Neural cell (in vitro differentiated cells): ENCODE measurements at regions not wholly inside any gene's neighbourhood (a gene's known extent, or its start where the extent isn't known, plus 50 kb on each side); places are given as distances from the start of the nearest gene placed in this dataset.

ENCODE experiments used
- H2AFZ ChIP-seq: fragments of 200-600, 300-800 bp; sonication (generic), shearing (Covaris generic); 2 replicates; pipeline ENCODE4 v1.6.0; 2014; ENCODE audit warnings: low read depth, mild to moderate bottlenecking, antibody characterized with exemption, low read length, moderate library complexity
- H3F3A ChIP-seq: fragments of 200-600 bp; shearing (Covaris generic); 2 replicates; pipeline ENCODE4 v1.6.1; 2016; ENCODE audit warnings: mild to moderate bottlenecking, moderate library complexity, mixed read lengths, antibody characterized with exemption, low read length; ENCODE audit not compliant: insufficient read depth, poor library complexity, severe bottlenecking
- H3K27ac ChIP-seq: fragments of 200-600, 300-800 bp; sonication (generic), shearing (Covaris generic); 2 replicates; pipeline ENCODE4 v1.5.1; 2014; ENCODE audit warnings: mild to moderate bottlenecking, low read length, moderate library complexity
- H3K27me3 ChIP-seq: fragments of 300-800, 200-600 bp; sonication (generic), shearing (Covaris generic); 2 replicates; pipeline ENCODE4 v1.6.0; 2014; ENCODE audit warnings: mild to moderate bottlenecking, low read depth, low read length, moderate library complexity; ENCODE audit not compliant: insufficient read depth
- H3K36me3 ChIP-seq: fragments of 300-800, 200-600 bp; sonication (generic), shearing (Covaris generic); 2 replicates; pipeline ENCODE4 v1.5.1; 2014; ENCODE audit warnings: mild to moderate bottlenecking, antibody characterized with exemption, low read length, moderate library complexity; ENCODE audit not compliant: insufficient read depth
- H3K4me2 ChIP-seq: fragments of 300-800, 200-600 bp; sonication (generic), shearing (Covaris generic); 2 replicates; pipeline ENCODE4 v1.6.0; 2014; ENCODE audit warnings: mild to moderate bottlenecking, low read length
- H3K4me3 ChIP-seq: fragments of 300-800, 200-600 bp; sonication (generic), shearing (Covaris generic); 2 replicates; pipeline ENCODE4 v1.5.1; 2014; ENCODE audit warnings: mild to moderate bottlenecking, low read length, moderate library complexity
- H3K79me2 ChIP-seq: fragments of 200-600 bp; shearing (Covaris generic); replicated peaks from 2 replicates; pipeline ENCODE4 v1.6.0; 2014; ENCODE audit warnings: mild to moderate bottlenecking, low read length, moderate library complexity; ENCODE audit not compliant: insufficient read depth
- H3K9ac ChIP-seq: fragments of 300-800, 200-600 bp; sonication (generic), shearing (Covaris generic); 2 replicates; pipeline ENCODE4 v1.6.1; 2016; ENCODE audit warnings: mild to moderate bottlenecking, low read length, mixed read lengths
- H3K9me2 ChIP-seq: fragments of 200-600 bp; shearing (Covaris generic); 2 replicates; pipeline ENCODE4 v1.6.1; 2016; ENCODE audit warnings: mild to moderate bottlenecking, low read length, mixed read lengths; ENCODE audit not compliant: insufficient read depth
- H3K9me3 ChIP-seq: fragments of 200-600, 300-800 bp; sonication (generic), shearing (Covaris generic); 2 replicates; pipeline ENCODE4 v1.6.1; 2016; ENCODE audit warnings: mild to moderate bottlenecking, mixed run types, low read length, moderate library complexity, mixed read lengths
- H4K20me1 ChIP-seq: fragments of 200-600 bp; shearing (Covaris generic); 2 replicates; pipeline ENCODE4 v1.6.1; 2016; ENCODE audit warnings: mild to moderate bottlenecking, mixed run types; ENCODE audit not compliant: insufficient read depth
- EP300 ChIP-seq: fragments of 450-650 bp; conservative IDR thresholded peaks from 2 replicates; pipeline ENCODE4 v1.6.1; 2014; ENCODE audit warnings: antibody characterized with exemption, mild to moderate bottlenecking, moderate library complexity; ENCODE audit not compliant: poor library complexity, severe bottlenecking
- EZH2 ChIP-seq: fragments of 200-600, 300-800 bp; shearing (Covaris generic), sonication (generic); IDR thresholded peaks from 2 replicates; pipeline ENCODE4 v1.6.1; 2014; ENCODE audit warnings: antibody characterized with exemption, low read length, borderline replicate concordance, mild to moderate bottlenecking; ENCODE audit not compliant: insufficient read depth, poor library complexity, severe bottlenecking
- MXI1 ChIP-seq: fragments of 450-650 bp; conservative IDR thresholded peaks from 2 replicates; pipeline ENCODE4 v1.6.1; 2014; ENCODE audit warnings: antibody characterized with exemption, mild to moderate bottlenecking; ENCODE audit not compliant: poor library complexity, severe bottlenecking
- POLR2AphosphoS5 ChIP-seq: IDR thresholded peaks from 2 replicates; pipeline ENCODE4 v1.6.1; 2012
- RAD21 ChIP-seq: fragments of 450-650 bp; conservative IDR thresholded peaks from 2 replicates; pipeline ENCODE4 v1.6.1; 2014; ENCODE audit warnings: antibody characterized with exemption, mild to moderate bottlenecking, moderate library complexity
- SMC3 ChIP-seq: fragments of 450-650 bp; conservative IDR thresholded peaks from 2 replicates; pipeline ENCODE4 v1.6.1; 2014; ENCODE audit warnings: antibody characterized with exemption, mild to moderate bottlenecking, moderate library complexity; ENCODE audit not compliant: poor library complexity
- TAF1 ChIP-seq: IDR thresholded peaks from 2 replicates; pipeline ENCODE4 v1.6.1; 2012; ENCODE audit warnings: low read depth
- TF ChIP-seq, protein P1 (sequence below): IDR thresholded peaks from 2 replicates; pipeline ENCODE4 v1.6.1; 2012; ENCODE audit warnings: borderline replicate concordance
- TF ChIP-seq, protein P2 (sequence below): fragments of 450-650 bp; IDR thresholded peaks from 2 replicates; pipeline ENCODE4 v1.5.1; 2014; ENCODE audit warnings: antibody characterized with exemption, mild to moderate bottlenecking, moderate library complexity; ENCODE audit not compliant: poor library complexity, severe bottlenecking

DNA sequence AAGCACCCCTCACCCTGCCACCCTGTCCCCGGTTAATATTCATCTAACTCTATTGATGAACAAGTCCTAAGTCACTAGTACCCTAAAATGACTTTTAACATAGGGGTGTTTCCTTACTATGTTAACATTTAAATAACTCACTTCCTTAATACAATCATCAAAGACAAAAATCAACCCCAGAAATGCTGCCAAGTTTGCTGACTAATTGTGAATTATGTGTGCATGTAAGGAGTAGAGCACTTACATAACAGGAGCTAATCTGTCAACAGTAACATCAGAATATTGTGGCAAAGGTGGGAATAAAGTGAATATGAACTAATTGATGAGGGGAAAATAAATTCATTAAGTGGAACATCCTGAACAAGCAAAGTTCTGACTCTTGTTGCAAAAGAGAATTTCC is 81.4 kb upstream of the ERBB4 start:
- no peak overlapping the region for H2AFZ ChIP-seq
- no peaks in the 10 kb centered on the region for H3K9me3 ChIP-seq
- H3K4me2 ChIP-seq: no peak overlapping the region
- TF ChIP-seq TAF1: no peak
- TF ChIP-seq, protein P1, sequence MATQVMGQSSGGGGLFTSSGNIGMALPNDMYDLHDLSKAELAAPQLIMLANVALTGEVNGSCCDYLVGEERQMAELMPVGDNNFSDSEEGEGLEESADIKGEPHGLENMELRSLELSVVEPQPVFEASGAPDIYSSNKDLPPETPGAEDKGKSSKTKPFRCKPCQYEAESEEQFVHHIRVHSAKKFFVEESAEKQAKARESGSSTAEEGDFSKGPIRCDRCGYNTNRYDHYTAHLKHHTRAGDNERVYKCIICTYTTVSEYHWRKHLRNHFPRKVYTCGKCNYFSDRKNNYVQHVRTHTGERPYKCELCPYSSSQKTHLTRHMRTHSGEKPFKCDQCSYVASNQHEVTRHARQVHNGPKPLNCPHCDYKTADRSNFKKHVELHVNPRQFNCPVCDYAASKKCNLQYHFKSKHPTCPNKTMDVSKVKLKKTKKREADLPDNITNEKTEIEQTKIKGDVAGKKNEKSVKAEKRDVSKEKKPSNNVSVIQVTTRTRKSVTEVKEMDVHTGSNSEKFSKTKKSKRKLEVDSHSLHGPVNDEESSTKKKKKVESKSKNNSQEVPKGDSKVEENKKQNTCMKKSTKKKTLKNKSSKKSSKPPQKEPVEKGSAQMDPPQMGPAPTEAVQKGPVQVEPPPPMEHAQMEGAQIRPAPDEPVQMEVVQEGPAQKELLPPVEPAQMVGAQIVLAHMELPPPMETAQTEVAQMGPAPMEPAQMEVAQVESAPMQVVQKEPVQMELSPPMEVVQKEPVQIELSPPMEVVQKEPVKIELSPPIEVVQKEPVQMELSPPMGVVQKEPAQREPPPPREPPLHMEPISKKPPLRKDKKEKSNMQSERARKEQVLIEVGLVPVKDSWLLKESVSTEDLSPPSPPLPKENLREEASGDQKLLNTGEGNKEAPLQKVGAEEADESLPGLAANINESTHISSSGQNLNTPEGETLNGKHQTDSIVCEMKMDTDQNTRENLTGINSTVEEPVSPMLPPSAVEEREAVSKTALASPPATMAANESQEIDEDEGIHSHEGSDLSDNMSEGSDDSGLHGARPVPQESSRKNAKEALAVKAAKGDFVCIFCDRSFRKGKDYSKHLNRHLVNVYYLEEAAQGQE: no peak
- TF ChIP-seq EP300: no peak
- no peak for TF ChIP-seq MXI1
- H3K9me2 ChIP-seq: no peaks in the 10 kb centered on the region
- no peak overlapping the region for H3K4me3 ChIP-seq
- H3K79me2 ChIP-seq: no peaks in the 10 kb centered on the region
- H3K27ac ChIP-seq: no peak overlapping the region
- H4K20me1 ChIP-seq: no peaks in the 10 kb centered on the region
- H3K27me3 ChIP-seq: no peaks in the 10 kb centered on the region
- no peaks in the 10 kb centered on the region for H3K36me3 ChIP-seq
- no peaks in the 10 kb centered on the region for H3F3A ChIP-seq
- H3K9ac ChIP-seq: no peak overlapping the region

DNA sequence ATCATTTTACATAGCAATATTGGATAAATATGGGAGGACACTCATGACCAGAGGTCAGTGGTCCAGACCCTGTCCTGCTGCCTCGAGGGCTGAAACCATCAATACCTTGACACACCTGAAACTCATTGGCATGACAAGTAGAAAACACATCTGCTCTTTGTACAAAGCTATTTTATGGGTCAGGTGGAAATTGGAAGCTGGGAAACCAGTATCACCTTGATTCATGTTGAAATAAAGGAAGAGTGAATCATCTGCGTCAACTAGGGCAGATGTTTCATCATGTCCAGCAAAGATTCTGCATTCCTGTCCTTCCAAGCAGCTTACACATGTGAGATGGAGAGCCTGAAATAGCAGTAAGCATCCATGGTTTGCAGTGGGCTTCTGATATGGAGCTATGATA is 80.0 kb upstream of the ERBB4 start:
- Histone ChIP-seq H3K9me2 (no peaks in the 10 kb centered on the region), H3K36me3 (no peaks in the 10 kb centered on the region), H3K9me3 (no peaks in the 10 kb centered on the region), H3K9ac (no peak overlapping the region), H3F3A (no peaks in the 10 kb centered on the region), H3K27ac (no peak overlapping the region), H3K27me3 (no peaks in the 10 kb centered on the region), H3K79me2 (no peaks in the 10 kb centered on the region), H3K4me3 (no peak overlapping the region), H4K20me1 (no peaks in the 10 kb centered on the region), H3K4me2 (no peak overlapping the region), H2AFZ (no peak overlapping the region)
- no peak for TF ChIP-seq MXI1
- TF ChIP-seq RAD21: no peak
- no peak for TF ChIP-seq EP300
- TF ChIP-seq, protein P1: no peak
- no peak for TF ChIP-seq POLR2AphosphoS5
- no peak for TF ChIP-seq SMC3
- TF ChIP-seq, protein P2, sequence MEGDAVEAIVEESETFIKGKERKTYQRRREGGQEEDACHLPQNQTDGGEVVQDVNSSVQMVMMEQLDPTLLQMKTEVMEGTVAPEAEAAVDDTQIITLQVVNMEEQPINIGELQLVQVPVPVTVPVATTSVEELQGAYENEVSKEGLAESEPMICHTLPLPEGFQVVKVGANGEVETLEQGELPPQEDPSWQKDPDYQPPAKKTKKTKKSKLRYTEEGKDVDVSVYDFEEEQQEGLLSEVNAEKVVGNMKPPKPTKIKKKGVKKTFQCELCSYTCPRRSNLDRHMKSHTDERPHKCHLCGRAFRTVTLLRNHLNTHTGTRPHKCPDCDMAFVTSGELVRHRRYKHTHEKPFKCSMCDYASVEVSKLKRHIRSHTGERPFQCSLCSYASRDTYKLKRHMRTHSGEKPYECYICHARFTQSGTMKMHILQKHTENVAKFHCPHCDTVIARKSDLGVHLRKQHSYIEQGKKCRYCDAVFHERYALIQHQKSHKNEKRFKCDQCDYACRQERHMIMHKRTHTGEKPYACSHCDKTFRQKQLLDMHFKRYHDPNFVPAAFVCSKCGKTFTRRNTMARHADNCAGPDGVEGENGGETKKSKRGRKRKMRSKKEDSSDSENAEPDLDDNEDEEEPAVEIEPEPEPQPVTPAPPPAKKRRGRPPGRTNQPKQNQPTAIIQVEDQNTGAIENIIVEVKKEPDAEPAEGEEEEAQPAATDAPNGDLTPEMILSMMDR: no peak
- TF ChIP-seq EZH2: no peak
- no peak for TF ChIP-seq TAF1
